ENCODE measurements at regions not wholly inside any gene's neighbourhood (a gene's known extent, or its start where the extent isn't known, plus 50 kb on each side); places are given as distances from the start of the nearest gene placed in this dataset.

DNA sequence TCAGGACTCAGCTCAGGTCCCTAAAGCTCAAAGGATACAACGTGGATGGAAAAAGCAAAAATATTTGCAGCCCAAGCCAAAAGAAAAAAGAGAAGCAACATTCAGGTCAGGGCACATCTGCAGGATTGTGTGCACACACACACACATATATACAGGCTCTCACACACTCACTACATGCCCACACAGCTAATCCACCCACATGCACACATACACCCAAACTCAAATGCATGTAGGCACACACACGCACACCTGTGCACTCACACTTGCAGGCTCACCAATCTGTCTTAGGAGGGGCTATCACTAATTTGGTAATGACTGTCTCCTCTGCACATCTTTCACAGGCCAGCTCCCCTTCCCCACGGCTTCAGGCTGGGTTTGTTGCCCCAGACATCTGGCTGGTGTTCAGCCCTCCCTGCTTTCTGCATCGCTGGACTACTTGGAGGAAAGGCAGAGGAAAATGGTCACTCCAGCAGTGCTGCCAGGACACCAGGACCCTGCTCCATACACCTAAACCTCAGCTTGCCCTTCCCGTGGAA is 103.6 kb upstream of the DRD2 start:
- TF ChIP-seq, protein P1, sequence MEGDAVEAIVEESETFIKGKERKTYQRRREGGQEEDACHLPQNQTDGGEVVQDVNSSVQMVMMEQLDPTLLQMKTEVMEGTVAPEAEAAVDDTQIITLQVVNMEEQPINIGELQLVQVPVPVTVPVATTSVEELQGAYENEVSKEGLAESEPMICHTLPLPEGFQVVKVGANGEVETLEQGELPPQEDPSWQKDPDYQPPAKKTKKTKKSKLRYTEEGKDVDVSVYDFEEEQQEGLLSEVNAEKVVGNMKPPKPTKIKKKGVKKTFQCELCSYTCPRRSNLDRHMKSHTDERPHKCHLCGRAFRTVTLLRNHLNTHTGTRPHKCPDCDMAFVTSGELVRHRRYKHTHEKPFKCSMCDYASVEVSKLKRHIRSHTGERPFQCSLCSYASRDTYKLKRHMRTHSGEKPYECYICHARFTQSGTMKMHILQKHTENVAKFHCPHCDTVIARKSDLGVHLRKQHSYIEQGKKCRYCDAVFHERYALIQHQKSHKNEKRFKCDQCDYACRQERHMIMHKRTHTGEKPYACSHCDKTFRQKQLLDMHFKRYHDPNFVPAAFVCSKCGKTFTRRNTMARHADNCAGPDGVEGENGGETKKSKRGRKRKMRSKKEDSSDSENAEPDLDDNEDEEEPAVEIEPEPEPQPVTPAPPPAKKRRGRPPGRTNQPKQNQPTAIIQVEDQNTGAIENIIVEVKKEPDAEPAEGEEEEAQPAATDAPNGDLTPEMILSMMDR (IDR thresholded peaks at IDR 0.05; ENCODE audit: low read depth, low read length) = no peak
- no peak for TF ChIP-seq EZH2phosphoT487 (IDR thresholded peaks at IDR 0.05; ENCODE audit: low read depth)
- Histone ChIP-seq H3K36me3 (replicated peaks; ENCODE audit: low read depth, low read length) (no peaks in the 10 kb centered on the region), H2AFZ (ENCODE audit: low read depth, low read length) (no peak overlapping the region), H3K4me3 (ENCODE audit: low read length) (no peak overlapping the region), H3K9me3 (ENCODE audit: insufficient read depth, low read length) (no peaks in the 10 kb centered on the region), H4K20me1 (ENCODE audit: insufficient read depth, low read length) (no peaks in the 10 kb centered on the region), H3K9ac (ENCODE audit: low read length) (no peak overlapping the region), H3K27ac (ENCODE audit: low read length) (no peak overlapping the region), H3K4me1 (ENCODE audit: low read length) (no peaks in the 10 kb centered on the region), H3K27me3 (ENCODE audit: low read depth, low read length) (no peaks in the 10 kb centered on the region; the same call in 1 of the 2 replicates), H3K79me2 (ENCODE audit: low read length) (no peaks in the 10 kb centered on the region), H3K4me2 (ENCODE audit: low read length) (no peak overlapping the region)

DNA sequence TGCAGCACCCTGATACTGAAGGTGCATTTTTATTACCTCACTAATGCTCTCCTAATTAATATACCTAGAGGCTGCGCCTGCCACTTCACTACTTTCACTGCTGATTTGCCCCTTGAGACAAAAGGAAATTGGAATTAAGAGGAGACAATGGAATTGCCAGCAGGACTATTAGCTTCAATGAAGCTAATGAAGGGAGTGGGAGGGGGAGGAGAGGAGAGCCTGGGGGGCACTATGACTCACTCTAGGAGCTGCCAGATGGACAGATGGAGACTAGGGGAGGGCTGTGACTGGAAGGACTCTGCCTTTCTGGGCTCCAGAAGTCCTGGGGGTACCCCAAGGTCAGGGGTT is 102.8 kb upstream of the DRD2 start:
- no peaks in the 10 kb centered on the region for H3K36me3 ChIP-seq (replicated peaks; ENCODE audit: low read depth, low read length)
- no peaks in the 10 kb centered on the region for H3K79me2 ChIP-seq (ENCODE audit: low read length)
- H3K4me1 ChIP-seq (ENCODE audit: low read length) = no peaks in the 10 kb centered on the region
- H3K9me3 ChIP-seq (ENCODE audit: insufficient read depth, low read length) = no peaks in the 10 kb centered on the region
- no peak overlapping the region for H3K4me2 ChIP-seq (ENCODE audit: low read length)
- TF ChIP-seq, protein P1 (IDR thresholded peaks at IDR 0.05; ENCODE audit: low read depth, low read length) = no peak
- TF ChIP-seq EZH2phosphoT487 (IDR thresholded peaks at IDR 0.05; ENCODE audit: low read depth) = no peak
- H3K27ac ChIP-seq (ENCODE audit: low read length) = no peak overlapping the region
- no peak overlapping the region for H3K4me3 ChIP-seq (ENCODE audit: low read length)
- no peak overlapping the region for H2AFZ ChIP-seq (ENCODE audit: low read depth, low read length)
- no peak overlapping the region for H3K9ac ChIP-seq (ENCODE audit: low read length)
- no peaks in the 10 kb centered on the region; the same call in 1 of the 2 replicates for H3K27me3 ChIP-seq (ENCODE audit: low read depth, low read length)
- no peaks in the 10 kb centered on the region for H4K20me1 ChIP-seq (ENCODE audit: insufficient read depth, low read length)

DNA sequence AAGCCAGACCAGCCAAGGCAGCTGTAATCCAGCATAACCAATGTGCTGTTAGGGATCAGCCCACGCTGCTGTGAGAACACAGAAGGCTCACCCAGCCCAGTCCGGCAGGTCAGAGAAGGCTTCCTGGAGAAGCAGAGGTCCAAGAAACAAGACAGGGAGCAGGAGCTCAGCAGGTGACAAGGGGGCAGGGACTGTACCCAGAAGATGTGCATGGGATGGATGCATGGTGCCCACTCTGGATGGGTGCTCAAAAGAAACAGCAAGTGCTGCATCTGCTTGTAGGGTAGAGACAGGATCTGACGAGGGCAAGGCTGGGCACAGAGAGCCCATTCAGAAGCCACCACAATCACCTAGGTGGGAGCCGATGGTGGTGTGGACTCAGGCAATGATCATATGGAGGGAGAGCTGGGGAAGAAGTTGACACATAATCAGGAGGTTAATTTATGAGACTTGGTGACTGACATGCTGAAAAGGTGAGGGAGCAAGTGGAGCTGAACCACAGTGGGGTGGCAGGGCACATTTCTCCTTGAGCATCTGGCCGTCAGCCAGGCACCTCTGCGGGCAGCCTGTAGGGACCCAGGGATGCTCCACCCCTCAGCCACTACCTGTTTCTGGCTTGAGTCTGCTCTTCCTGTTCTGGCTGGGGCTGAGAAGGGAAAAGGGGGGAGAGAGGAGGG is 102.3 kb upstream of the DRD2 start:
- no peak overlapping the region for H3K9ac ChIP-seq (ENCODE audit: low read length)
- no peaks in the 10 kb centered on the region for H3K36me3 ChIP-seq (replicated peaks; ENCODE audit: low read depth, low read length)
- H2AFZ ChIP-seq (ENCODE audit: low read depth, low read length) = no peak overlapping the region
- H4K20me1 ChIP-seq (ENCODE audit: insufficient read depth, low read length) = no peaks in the 10 kb centered on the region
- no peak overlapping the region for H3K4me2 ChIP-seq (ENCODE audit: low read length)
- H3K27ac ChIP-seq (ENCODE audit: low read length) = no peak overlapping the region
- no peak for TF ChIP-seq EZH2phosphoT487 (IDR thresholded peaks at IDR 0.05; ENCODE audit: low read depth)
- TF ChIP-seq, protein P1 (IDR thresholded peaks at IDR 0.05; ENCODE audit: low read depth, low read length) = no peak
- H3K4me1 ChIP-seq (ENCODE audit: low read length) = no peaks in the 10 kb centered on the region
- H3K9me3 ChIP-seq (ENCODE audit: insufficient read depth, low read length) = no peaks in the 10 kb centered on the region
- H3K27me3 ChIP-seq (ENCODE audit: low read depth, low read length) = no peaks in the 10 kb centered on the region; the same call in 1 of the 2 replicates
- no peaks in the 10 kb centered on the region for H3K79me2 ChIP-seq (ENCODE audit: low read length)
- no peak overlapping the region for H3K4me3 ChIP-seq (ENCODE audit: low read length)

DNA sequence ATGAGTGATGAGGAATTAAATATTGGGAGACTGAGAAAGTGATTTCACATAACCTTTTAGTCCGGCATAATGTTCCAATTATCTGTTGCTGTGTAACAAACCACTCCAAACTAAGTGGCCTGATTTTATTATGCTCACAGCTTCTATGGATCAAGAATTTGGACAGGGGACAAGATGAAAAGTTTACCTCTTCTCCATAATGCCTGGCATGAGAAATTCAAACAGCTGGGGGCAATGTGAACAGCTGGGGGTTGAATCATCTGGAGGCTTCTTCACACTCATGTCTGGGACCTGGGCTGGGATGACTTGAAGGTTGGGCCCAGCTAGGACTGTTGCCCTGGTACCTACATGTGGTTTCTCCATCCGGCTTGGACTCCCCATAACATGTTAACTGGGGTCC is 99.4 kb upstream of the DRD2 start:
- H3K4me3 ChIP-seq (ENCODE audit: low read length) = no peak overlapping the region
- H3K27ac ChIP-seq (ENCODE audit: low read length) = no peak overlapping the region
- H4K20me1 ChIP-seq (ENCODE audit: insufficient read depth, low read length) = no peaks in the 10 kb centered on the region
- TF ChIP-seq, protein P1 (IDR thresholded peaks at IDR 0.05; ENCODE audit: low read depth, low read length) = no peak
- TF ChIP-seq EZH2phosphoT487 (IDR thresholded peaks at IDR 0.05; ENCODE audit: low read depth) = no peak
- H3K27me3 ChIP-seq (ENCODE audit: low read depth, low read length) = peaks cover 6% of the 10 kb centered on the region; the same call in 1 of the 2 replicates
- no peaks in the 10 kb centered on the region for H3K79me2 ChIP-seq (ENCODE audit: low read length)
- H3K36me3 ChIP-seq (replicated peaks; ENCODE audit: low read depth, low read length) = no peaks in the 10 kb centered on the region
- no peaks in the 10 kb centered on the region for H3K4me1 ChIP-seq (ENCODE audit: low read length)
- H3K9ac ChIP-seq (ENCODE audit: low read length) = no peak overlapping the region
- H3K9me3 ChIP-seq (ENCODE audit: insufficient read depth, low read length) = no peaks in the 10 kb centered on the region
- no peak overlapping the region for H3K4me2 ChIP-seq (ENCODE audit: low read length)
- no peak overlapping the region for H2AFZ ChIP-seq (ENCODE audit: low read depth, low read length)
